Caco-2 (cell line): ENCODE measurements at regions not wholly inside any gene's neighbourhood (a gene's known extent, or its start where the extent isn't known, plus 50 kb on each side); places are given as distances from the start of the nearest gene placed in this dataset.

Experiments used
- BruUV-seq: library from RNA; stranded (reverse); fragments of 400-500 nt; replicated peaks from 2 replicates; lab custom pipeline; 2021; lab: Mats Ljungman, UMichigan
- CTCF ChIA-PET: fragments of 300-600 bp; sonication (Branson Sonifier 250); formaldehyde crosslinking; loops from one replicate; lab custom pipeline; 2022; ENCODE audit warnings: antibody characterized with exemption; lab: Charles Lee
- POLR2A ChIA-PET: fragments of 300-600 bp; sonication (Branson Sonifier 250); formaldehyde crosslinking; loops from one replicate; lab custom pipeline; 2022; ENCODE audit warnings: antibody characterized with exemption; lab: Charles Lee
- DNase-seq, 2 experiments: peaks; one replicate each; pipeline versions ENCODE4 v3.0.0 to v3.0.0-alpha.2; 2020 to 2022
- H3K27me3 ChIP-seq: replicated peaks from 2 replicates; pipeline ENCODE4 v1.6.0; 2011; ENCODE audit warnings: low read length; ENCODE audit not compliant: control insufficient read depth, insufficient read depth
- H3K36me3 ChIP-seq: 2 replicates; pipeline ENCODE4 v1.5.1; 2011; ENCODE audit warnings: low read length; ENCODE audit not compliant: control insufficient read depth, insufficient read depth
- H3K4me1 ChIP-seq: fragments of 250-450 bp; sonication (Bioruptor Pico); 2 replicates; pipeline ENCODE4 v1.5.1; 2020; ENCODE audit warnings: mild to moderate bottlenecking
- H3K4me3 ChIP-seq: 2 replicates; pipeline ENCODE4 v1.5.1; 2011; ENCODE audit warnings: low read depth, mild to moderate bottlenecking, control low read depth, low read length
- H3K9me3 ChIP-seq: fragments of 250-450 bp; sonication (Bioruptor Pico); 2 replicates; pipeline ENCODE4 v1.5.1; 2020; ENCODE audit warnings: mild to moderate bottlenecking, moderate library complexity
- H3K27ac Mint-ChIP-seq: one replicate; pipeline ENCODE4 v1.8.0; 2022; ENCODE audit warnings: mixed read lengths; ENCODE audit not compliant: unreplicated experiment
- H3K27me3 Mint-ChIP-seq: one replicate; pipeline ENCODE4 v1.8.0; 2022; ENCODE audit warnings: mixed read lengths; ENCODE audit not compliant: insufficient read depth, unreplicated experiment
- H3K36me3 Mint-ChIP-seq: one replicate; pipeline ENCODE4 v1.8.0; 2022; ENCODE audit warnings: mild to moderate bottlenecking, mixed read lengths; ENCODE audit not compliant: insufficient read depth, unreplicated experiment
- H3K4me1 Mint-ChIP-seq: one replicate; pipeline ENCODE4 v1.8.0; 2022; ENCODE audit warnings: low read depth, mixed read lengths; ENCODE audit not compliant: unreplicated experiment
- H3K4me3 Mint-ChIP-seq: one replicate; pipeline ENCODE4 v1.8.0; 2022; ENCODE audit warnings: mild to moderate bottlenecking, moderate library complexity, mixed read lengths; ENCODE audit not compliant: unreplicated experiment
- H3K9me3 Mint-ChIP-seq: one replicate; pipeline ENCODE4 v1.8.0; 2022; ENCODE audit warnings: mixed read lengths; ENCODE audit not compliant: unreplicated experiment
- CTCF ChIP-seq, 2 experiments: fragments of 200-600 bp in 1 of 2; IDR thresholded peaks; 1 replicate in 1 of 2; 2 replicates in 1 of 2; pipeline versions ENCODE4 v1.5.1 to v1.8.0; 2011 to 2022; ENCODE audit warnings: antibody characterized with exemption in 1 of 2, control low read depth in 1 of 2, inconsistent platforms in 1 of 2, low read depth in 1 of 2, low read length in 1 of 2, mild to moderate bottlenecking in 1 of 2, moderate library complexity in 1 of 2; ENCODE audit not compliant: insufficient read depth in 1 of 2, severe bottlenecking in 1 of 2, unreplicated experiment in 1 of 2
- intact Hi-C: fragments of 100-400 bp; cut with micrococcal nuclease; formaldehyde crosslinking; loops from one replicate; pipeline ENCODE4 v1.10.0; 2022; ENCODE audit not compliant: unreplicated experiment

GRCh38 chr1:47514229-47514628 lies 76.4 kb downstream of the FOXD2 start:
- H3K9me3 Mint-ChIP-seq: peaks cover 12% of the 10 kb centered on the region
- 0 out of 2 replicates have a peak, but pooled peaks cover 7% of the 10 kb centered on the region for H3K4me1 ChIP-seq
- H3K4me3 Mint-ChIP-seq: no peak overlapping the region
- H3K27ac Mint-ChIP-seq: no peak overlapping the region
- H3K36me3 Mint-ChIP-seq: no peaks in the 10 kb centered on the region
- intact Hi-C loops: no loop called here
- H3K36me3 ChIP-seq: no peaks in the 10 kb centered on the region
- CTCF ChIA-PET: no interaction called here
- no TSS peak for BruUV-seq
- TF ChIP-seq CTCF (IDR thresholded peaks at IDR 0.05; ENCODE audit: insufficient read depth in 1 of 2, low read depth in 1 of 2, low read length in 1 of 2, severe bottlenecking in 1 of 2, unreplicated experiment in 1 of 2): no peak
- no peaks in the 10 kb centered on the region; the same call in 1 of the 2 replicates for H3K9me3 ChIP-seq
- POLR2A ChIA-PET: no interaction called here
- no peak for DNase-seq
- H3K27me3 ChIP-seq: no peaks in the 10 kb centered on the region
- no peaks in the 10 kb centered on the region for H3K4me1 Mint-ChIP-seq
- no peak overlapping the region for H3K4me3 ChIP-seq
- no peaks in the 10 kb centered on the region for H3K27me3 Mint-ChIP-seq

- H3K9me3 Mint-ChIP-seq: peaks cover 12% of the 10 kb centered on the region
- no peaks in the 10 kb centered on the region for H3K4me1 Mint-ChIP-seq
- no TSS peak for BruUV-seq
- intact Hi-C loops: no loop called here
- H3K27me3 Mint-ChIP-seq: no peaks in the 10 kb centered on the region
- H3K36me3 Mint-ChIP-seq: no peaks in the 10 kb centered on the region
- ChIA-PET CTCF (no interaction called here), POLR2A (no interaction called here)
- Histone ChIP-seq H3K4me1 (no peaks in the 10 kb centered on the region), H3K36me3 (no peaks in the 10 kb centered on the region), H3K27me3 (no peaks in the 10 kb centered on the region), H3K4me3 (no peak overlapping the region), H3K9me3 (no peaks in the 10 kb centered on the region; the same call in 1 of the 2 replicates)
- no peak overlapping the region for H3K4me3 Mint-ChIP-seq
- no peak for TF ChIP-seq CTCF (IDR thresholded peaks at IDR 0.05; ENCODE audit: insufficient read depth in 1 of 2, low read depth in 1 of 2, low read length in 1 of 2, severe bottlenecking in 1 of 2, unreplicated experiment in 1 of 2)
- DNase-seq: no peak
- no peak overlapping the region for H3K27ac Mint-ChIP-seq
Observed at GRCh38 chr1:47515164-47515789, 77.4 kb downstream of the FOXD2 start.

- Histone ChIP-seq H3K9me3 (no peaks in the 10 kb centered on the region; the same call in 1 of the 2 replicates), H3K36me3 (no peaks in the 10 kb centered on the region), H3K27me3 (no peaks in the 10 kb centered on the region), H3K4me3 (no peak overlapping the region), H3K4me1 (no peaks in the 10 kb centered on the region)
- Mint-ChIP-seq H3K27ac (no peak overlapping the region), H3K4me1 (peaks cover under 1% of the 10 kb centered on the region), H3K36me3 (no peaks in the 10 kb centered on the region), H3K27me3 (no peaks in the 10 kb centered on the region), H3K9me3 (peaks cover 3% of the 10 kb centered on the region), H3K4me3 (no peak overlapping the region)
- no TSS peak for BruUV-seq
- TF ChIP-seq CTCF (IDR thresholded peaks at IDR 0.05; ENCODE audit: insufficient read depth in 1 of 2, low read depth in 1 of 2, low read length in 1 of 2, severe bottlenecking in 1 of 2, unreplicated experiment in 1 of 2): no peak
- ChIA-PET POLR2A (no interaction called here), CTCF (interaction anchor here (1.3 kb wide), 1 partner anchor 208 kb away, joined by 3 read pairs; no protein-coding TSS in a partner anchor)
- DNase-seq: no peak
- intact Hi-C loops: no loop called here
Observed at GRCh38 chr1:47517946-47518345, 80.1 kb downstream of the FOXD2 start.
